HG02852 (cell line): ENCODE measurements at regions not wholly inside any gene's neighbourhood (a gene's known extent, or its start where the extent isn't known, plus 50 kb on each side); places are given as distances from the start of the nearest gene placed in this dataset.

Experiments used
- ATAC-seq: cut with Tn5 transposase; IDR thresholded peaks from one replicate; pipeline ENCODE4 v1.9.1; 2021; ENCODE audit warnings: mild to moderate bottlenecking, moderate library complexity; ENCODE audit not compliant: unreplicated experiment

DNA sequence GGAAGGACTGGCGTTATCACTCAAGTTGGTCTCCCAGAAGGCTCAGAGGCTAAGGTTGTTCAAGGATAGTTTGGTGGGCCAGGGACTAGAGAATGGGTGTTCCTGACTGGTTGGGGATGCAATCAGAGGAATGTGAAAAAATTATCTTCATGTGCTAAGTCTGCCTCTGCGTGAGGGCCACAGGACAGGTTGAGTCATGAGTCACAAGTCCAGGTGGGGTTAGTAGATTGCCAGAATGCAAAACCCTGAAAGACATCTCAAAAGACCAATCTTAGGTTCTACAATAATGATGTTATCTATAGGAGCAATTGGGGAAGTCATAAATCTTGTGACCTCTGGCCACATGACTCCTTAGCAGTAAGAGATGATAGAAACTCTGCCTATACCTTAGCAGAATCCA is 220.1 kb upstream of the EEA1 start:
- no peak for ATAC-seq

DNA sequence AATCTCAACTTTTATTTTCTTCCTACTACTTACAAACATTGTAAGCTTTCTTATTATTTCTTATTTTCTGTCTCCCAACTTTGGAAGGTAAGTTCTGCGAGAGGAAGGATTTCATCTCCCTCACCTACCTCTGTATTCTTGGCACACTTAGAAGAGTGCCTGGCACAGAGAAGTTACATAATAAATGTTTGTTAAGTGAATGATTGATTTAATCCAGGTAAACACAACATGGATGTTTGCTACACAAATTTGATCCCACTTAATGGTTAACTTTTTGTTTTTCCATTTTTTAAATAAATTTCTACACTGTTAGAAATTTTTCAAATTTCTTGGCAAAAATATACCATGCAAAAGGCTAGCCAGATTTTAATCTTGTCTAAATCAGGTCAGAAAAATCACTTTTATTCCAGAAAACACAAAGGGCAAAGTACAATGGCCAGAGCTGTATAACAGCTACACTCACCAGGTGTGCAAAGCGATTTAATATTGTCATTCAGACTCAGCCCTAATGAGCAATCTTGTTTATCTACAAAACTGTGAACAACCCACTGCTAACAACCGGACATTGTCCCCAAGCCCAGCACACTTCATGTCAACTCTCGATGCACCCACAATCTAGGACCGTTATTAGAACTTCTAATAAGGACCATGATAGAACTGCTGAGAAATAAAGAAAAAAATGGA is 222.1 kb upstream of the EEA1 start:
- ATAC-seq = no peak

DNA sequence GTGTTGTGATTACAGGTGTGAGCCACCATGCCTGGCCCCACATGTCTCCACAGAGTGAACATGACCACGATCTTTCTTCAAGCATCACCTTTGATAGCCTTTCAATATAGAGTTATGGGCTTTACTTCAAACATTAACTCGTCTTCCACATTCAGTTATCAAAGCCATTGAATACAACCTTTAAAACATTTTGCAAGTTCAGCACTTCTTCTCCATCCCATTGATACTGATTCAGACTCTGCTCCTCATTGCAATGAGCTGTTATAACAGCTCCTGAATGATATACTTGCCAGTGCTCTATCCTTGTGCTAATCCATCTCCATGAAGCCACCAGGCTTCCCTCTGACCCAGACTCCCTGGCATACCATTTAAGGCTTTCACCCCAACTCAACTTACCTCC is 223.5 kb upstream of the EEA1 start:
- no peak for ATAC-seq

DNA sequence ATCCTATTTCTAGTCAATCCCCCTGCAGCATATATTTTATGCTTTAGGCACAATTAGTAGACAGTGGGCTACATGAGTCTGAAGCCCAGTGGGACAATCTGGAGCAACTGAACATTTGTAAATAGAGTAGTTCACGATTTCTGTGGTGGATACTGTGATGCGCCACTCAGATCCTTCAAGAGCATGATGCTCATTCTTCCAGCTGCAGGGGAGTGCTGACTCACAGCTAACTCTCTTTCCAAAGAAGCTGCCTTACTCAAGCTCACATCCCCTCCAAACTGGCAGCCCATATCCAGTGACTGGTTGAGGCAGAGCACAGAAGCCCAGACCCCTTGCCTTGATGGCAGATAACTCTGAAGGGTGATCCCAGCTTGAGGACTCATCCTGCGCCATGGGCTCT is 224.2 kb upstream of the EEA1 start:
- no peak for ATAC-seq

DNA sequence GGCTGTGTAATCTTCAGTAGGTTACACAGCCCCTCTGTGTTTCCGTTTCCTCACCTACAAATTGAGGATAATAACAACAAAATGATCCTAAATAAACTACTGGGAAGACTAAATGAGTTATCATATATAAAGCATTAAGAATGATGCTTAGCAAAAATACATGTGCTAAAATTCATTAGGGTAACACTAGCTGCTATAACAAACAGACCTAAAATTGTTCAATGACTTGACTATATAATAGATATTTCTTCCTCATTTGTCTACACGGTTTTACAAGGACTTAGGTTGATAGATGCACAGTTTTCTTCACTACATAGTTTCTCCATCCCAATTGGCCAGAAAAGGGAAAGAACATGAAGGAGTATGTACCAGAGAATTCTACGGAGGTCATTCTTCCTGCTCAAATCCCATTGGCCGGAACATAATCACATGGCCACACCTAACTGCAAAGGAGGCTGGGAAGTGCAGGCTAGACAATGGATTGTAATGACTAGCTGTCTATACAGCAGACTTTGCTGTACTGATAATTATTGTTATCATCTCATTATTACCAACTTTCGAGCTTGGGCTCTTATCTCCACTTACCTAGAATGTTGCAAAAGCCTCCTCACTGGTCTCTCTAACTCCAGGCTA is 223.5 kb upstream of the NUDT4 start:
- ATAC-seq = no peak

DNA sequence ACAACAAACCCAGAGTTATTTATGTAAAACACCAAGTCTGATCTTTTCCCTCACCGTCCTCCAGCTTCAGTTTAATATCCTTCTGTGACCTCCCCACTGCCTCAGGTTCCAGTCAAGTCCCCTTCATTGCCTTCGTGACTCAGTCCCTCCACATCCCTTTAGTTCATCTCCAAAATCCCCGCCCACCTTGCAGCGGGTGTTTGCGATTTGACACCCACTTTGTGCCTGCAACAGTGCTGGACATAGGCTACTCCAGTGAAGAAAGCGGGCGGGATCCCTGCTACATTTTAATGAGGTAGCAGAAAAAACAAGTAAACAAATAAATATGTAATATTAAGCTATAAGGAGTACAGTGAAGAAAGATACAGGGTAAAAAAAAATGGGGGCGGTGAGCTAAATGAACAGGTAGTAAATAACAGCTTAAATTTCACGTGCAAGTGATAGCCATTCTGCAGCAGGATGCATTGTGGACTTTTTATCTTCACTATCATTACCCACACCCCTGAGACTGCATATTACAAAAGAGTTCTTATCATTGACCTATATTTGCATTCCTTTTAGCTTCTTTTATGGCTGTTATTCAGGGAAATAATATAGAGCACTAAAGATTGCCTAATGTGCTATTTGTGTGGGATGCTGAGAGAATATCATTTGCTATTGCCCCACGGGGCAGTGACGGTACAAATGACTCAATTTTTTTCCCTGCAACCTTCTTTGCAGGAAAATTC is 222.8 kb upstream of the NUDT4 start:
- no peak for ATAC-seq

DNA sequence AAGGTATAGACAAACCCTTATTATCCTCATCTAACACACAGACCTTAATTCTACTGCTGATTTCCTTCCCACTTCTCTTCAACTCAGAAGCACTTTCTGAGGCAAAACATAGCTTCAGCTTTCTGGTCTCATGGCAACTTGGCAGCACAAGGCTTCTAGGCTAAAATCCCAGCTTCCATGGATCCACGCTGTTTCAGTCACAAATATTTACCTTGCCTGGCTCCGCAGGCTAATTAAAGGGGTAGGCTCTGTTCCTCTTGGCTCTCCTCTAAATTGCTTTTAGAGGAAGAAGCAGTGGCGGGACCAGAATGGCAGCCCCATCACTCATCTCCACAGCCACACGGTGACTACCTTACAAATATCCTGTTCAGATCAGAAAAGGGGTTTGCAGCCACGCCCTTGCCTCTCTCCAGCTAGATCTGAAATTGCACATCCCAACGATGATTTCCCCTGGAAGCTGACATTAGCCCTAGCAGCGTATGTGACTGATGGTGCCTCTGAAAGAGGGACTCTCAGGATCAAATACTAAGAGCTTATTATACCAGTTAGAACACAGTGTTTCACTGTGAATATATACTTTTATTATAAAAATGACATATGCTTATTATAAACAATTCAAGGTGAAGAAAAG is 221.5 kb upstream of the NUDT4 start:
- ATAC-seq = no peak

DNA sequence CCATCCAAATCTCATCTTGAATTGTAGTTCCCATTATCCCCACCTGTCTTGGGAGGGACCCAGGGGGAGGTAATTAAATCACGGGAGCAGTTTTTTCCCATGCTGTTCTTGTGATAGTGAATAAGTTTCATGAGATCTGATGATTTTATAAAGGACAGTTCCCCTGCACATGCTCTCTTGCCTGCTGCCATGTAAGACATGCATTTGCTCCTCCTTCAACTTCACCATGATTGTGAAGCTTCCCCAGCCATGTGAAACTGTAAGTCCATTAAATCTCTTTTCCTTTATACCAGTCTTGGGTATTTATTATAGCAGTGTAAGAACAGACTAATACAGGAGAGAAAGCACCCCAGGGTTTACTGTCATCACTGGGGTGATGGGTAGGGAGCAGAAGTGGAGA is 220.4 kb upstream of the NUDT4 start:
- no peak for ATAC-seq

DNA sequence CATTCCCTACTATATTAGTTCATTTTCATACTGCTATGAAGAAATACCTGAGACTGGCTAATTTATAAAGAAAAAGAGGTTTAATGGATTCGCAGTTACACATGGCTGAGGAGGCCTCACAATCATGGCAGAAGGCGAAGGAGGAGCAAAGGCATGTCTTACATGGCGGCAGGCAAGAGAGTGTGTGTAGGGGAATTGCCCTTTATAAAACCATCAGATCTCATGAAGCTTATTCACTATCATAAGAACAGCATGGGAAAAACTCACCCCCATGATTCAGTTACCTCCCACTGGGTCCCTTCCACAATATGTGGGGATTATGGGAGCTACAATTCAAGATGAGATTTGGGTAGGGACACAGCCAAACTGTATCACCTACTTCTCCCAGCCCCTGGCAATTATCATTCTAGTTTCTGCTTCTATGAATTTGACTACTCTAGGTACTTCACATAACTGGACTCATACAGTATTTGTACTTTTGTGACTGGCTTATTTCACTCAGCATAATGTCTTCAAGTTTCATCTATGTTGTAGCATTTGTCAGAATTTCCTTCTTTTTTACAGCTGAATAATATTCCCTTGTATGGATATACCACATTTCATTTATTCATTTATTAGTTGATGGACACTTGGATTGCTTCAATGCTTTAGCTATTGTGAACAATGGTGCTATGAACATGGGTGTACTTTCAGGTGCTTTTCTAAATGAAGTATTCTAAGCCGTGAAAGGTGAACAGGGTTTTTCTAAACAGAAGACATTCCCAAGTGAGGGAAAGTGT is 219.5 kb upstream of the NUDT4 start:
- no peak for ATAC-seq

DNA sequence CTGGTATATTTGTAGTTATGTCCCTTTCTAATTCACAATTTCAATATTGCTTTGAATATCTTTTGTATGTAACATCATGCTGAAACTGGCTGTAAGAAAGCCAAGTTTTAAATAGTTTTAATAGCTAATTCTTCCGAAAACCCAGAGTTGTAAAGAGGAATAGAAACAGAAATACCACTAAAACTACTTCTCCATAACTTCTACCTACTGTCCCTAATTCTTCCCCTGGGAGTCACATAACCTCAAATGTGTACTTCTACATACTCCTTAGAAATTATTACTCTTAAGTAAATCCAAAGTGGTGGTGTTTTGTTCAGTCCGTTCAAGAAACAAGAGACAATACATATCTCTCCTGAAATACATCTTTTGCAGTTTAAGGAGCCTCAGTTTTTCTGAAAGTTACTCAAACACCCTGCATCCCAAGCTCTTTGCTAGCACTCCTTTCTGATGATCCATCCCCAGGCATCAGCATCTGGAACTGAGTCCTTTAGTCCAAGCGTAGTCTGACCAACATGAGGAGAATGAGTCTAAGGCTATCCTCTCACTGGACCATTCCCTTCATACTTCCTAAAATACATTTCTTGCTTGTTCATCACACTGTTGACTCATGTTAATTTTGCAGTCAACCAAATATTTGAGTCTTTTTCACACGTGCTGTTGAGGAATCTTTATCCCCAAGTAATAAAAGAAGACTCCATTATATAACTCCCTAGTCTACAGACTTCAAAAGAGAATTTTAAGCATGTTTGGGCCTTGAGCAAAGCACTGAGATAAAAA is 214.3 kb upstream of the NUDT4 start:
- ATAC-seq = no peak

DNA sequence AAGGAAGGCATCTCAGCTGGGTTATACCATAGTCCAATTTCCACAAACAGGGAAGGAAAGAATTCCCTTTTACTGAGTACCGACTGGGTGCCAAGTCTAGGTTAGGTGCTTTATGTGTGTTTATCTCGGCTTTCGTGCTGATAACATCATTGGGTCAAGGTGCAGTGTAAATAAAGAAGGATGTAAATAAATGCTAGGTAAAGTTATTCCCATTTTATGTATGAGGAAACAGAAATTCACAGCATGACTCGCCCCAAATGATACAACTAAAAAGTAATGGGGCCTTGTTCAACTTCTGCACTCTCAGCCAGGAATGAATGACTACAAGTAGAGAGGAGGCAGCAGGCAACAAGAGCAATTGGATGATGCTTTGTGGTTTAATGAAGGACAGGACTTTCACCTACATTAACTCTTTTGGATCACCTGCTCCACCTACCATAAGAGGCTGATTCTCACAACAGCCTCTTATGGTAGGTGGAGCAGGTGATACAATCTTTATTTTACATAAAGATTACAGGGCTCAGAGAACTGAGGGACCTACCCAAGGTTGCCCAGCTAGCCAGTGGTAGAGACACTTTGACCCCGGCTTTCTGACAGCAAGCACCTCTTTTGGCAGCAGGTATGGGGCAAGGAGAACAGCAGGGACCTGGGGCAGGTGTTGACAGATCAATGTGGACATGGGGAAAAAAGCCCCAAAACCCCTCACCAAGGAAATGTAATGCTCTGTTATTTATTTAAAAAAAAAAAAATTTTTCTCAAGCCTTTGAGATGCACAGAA is 213.4 kb upstream of the NUDT4 start:
- ATAC-seq = no peak

DNA sequence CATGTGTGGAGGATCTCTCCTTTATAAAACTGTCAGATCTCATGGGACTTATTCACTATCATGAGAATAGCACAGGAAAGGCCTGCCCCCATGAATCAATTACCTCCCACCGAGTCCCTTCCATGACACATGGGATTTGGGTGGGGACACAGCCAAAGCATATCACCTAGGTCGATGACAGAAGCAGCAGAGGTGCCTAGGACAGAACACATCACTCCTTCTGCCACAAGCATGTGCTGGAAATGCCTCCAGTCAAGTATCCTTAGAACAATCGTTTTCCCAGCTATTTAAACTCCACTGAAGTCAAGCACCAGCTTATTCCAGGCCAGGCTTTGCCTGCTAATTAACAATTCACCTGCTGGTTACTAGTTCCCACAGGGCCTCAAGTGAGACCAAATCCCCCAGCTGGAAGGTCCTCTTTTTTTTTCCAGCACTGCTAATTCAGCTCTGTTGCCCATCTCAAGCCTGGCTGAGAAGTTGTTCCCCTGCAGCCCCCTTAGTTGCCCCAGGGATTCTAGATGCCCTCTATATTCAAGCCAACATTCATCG is 212.3 kb upstream of the NUDT4 start:
- no peak for ATAC-seq

DNA sequence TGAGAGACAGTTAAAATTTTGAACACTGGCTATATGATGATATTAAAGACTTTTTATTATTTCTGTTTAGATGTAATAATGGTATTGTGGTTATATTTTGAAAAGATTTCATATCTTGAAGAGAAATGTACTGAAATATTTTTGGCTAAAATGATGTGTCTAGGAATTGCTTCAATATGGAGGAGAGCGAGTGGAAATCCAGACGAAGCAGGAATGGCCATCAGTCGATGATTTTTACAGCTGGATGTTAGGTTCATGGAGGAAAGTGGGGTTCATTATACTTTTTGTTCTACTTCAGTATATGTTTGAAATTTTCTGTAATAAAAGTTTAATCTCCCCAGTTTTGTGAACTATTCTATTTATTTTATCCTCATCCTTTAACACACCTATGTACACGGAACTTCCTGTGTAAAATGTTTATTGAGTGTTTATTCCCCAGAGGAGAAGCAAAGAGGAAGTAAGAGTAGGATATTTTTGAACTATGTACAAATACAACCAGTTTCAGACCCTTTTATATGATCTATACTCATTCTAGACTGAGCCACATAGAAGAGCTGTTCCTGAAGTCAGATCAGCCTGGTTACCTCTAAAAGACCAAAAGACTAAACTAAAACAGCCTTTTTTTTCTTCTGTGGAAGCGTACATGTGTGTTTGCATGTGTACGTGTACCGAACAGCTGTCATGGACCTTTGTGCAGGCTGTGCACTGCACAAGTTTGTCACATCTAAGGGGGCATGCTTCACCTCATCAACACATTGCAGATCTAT is 211.0 kb upstream of the NUDT4 start:
- ATAC-seq = peak; percentile 67

DNA sequence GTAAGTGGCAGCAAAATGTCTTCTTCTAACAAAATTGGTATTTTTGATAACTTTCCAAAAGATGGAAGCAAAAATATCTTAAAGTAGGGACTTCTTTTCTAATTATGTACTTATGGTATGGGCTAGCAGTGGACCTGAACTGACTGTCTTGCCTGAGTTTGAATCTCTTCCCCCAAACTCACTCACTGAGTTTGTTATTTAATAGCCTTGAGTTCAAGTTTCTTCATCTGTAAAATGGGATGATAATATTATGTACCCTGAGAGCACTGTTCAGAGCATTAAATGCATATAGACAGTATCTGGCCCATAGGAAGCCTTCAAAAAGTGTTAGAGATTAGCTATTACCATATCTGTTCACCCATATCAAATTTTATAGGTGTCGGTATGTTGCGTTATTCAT is 210.4 kb upstream of the NUDT4 start:
- ATAC-seq = peak; percentile 4

DNA sequence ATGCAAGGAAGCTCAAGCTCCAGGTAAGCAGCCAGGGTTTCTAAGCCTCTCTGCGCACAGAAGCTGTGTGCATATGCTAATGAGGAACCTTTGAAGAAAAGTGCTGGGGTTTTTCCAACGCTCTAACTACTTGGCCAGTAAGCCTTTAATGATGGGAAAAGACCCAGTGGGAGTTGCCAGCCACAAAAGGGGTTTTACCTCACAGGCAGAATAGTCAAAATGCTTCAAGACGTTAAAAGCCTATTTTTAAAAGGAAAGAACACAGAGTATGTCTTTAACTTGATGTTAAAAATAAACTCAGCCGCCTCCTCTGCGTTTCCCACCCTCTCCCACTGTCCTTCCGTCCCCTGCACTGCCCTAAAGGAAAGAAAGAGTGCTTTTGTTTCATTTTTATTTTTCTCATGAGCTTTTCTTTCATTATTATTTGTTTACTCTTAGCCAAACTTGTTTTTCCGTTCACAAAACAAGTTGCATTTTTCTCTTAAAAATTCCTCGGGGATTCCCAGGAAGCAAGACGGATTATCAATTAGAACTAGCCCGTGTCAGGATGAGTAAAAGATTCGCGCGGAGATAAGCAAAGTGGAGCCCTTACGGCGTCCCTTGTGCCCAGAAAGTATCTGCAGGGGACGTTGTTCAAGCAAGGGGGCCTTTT is 209.8 kb upstream of the NUDT4 start:
- peak; percentile 66 for ATAC-seq

DNA sequence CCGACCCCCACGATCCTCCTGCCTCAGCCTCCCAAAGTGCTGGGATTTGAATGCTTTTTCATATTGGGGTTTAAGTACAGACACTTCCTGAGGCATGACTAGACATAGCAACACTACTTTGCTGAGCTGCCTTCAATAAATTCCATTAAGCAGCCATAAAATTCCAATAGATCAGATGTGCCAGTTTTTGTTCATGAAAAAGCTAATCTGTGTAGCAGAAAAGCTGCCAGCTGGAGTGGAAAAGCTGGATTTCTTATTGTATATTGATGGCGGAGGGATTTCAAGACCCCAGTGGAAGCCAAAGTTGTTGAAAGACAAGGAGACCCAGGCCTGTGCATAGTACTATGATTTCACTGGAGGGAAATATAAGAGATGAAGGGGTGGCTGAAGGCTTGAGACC is 209.0 kb upstream of the NUDT4 start:
- ATAC-seq = no peak

DNA sequence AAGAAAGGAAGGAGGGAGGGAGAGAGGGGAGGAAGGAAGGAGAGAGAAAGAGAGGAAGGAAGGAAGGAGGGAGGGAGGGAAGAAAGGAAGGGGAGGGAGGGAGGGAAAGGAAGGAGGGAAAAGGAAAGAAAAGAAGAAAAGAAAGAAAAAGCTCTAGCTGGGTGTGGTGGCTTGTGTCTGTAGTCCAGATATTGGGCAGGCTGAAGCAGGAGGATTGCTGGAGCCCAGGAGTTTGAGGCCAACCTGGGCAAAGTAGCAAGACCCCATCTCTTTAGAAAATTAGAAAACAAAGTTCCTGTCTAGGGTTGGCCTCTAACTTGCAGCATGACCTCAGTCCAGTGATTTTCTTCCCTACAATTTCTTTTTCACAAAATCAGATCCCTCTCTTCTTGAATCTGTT is 208.2 kb upstream of the NUDT4 start:
- ATAC-seq = no peak

DNA sequence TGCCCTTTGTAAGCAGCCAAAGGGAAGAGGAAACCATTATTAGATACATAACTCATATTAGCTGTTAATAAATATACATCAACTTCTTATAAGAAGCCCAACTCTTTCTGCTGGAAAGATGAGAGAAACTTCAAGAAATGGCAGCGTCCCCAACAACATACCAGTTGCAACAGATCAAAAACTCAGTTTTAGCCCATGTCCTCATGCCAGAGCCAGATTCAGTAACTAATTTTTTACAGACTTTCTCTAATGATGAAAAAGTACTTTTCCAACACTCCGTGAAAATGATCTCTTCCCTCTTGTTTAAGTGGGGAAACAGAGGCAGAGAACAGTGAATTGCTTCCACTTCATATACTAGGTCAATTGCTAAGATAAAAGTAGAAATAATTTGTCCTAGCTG is 206.8 kb upstream of the NUDT4 start:
- no peak for ATAC-seq
